OCI-LY7 (cell line): ENCODE measurements at regions not wholly inside any gene's neighbourhood (a gene's known extent, or its start where the extent isn't known, plus 50 kb on each side); places are given as distances from the start of the nearest gene placed in this dataset.

ENCODE experiments used
- BruUV-seq: library from RNA; stranded (reverse); fragments of 400-500 nt; replicated peaks from 2 replicates; lab custom pipeline; 2021; lab: Mats Ljungman, UMichigan
- CTCF ChIA-PET: fragments of 300-600 bp; sonication (Branson Sonifier 250); formaldehyde crosslinking; loops from one replicate; lab custom pipeline; 2022; ENCODE audit warnings: antibody characterized with exemption; ENCODE audit not compliant: unreplicated experiment; lab: Charles Lee
- POLR2A ChIA-PET: fragments of 300-600 bp; sonication (Branson Sonifier 250); formaldehyde crosslinking; loops from one replicate; lab custom pipeline; 2022; ENCODE audit warnings: antibody characterized with exemption; lab: Charles Lee
- DNase-seq: peaks from one replicate; pipeline ENCODE4 v3.0.0-alpha.2; 2015; ENCODE audit warnings: low spot score
- H2AFZ ChIP-seq: fragments of 200-600 bp; sonication (generic), shearing (Covaris generic); 2 replicates; pipeline ENCODE4 v1.6.1; 2014; ENCODE audit warnings: mild to moderate bottlenecking, antibody characterized with exemption, low read length, moderate library complexity
- H3K27ac ChIP-seq: fragments of 200-600 bp; sonication (generic); 2 replicates; pipeline ENCODE4 v1.5.1; 2014; ENCODE audit warnings: mixed run types, low read depth, mild to moderate bottlenecking, moderate library complexity, low read length, inconsistent platforms; ENCODE audit not compliant: poor library complexity, severe bottlenecking
- H3K36me3 ChIP-seq: fragments of 200-600 bp; sonication (generic); 2 replicates; pipeline ENCODE4 v1.6.1; 2014; ENCODE audit warnings: mild to moderate bottlenecking, antibody characterized with exemption, low read length, moderate library complexity, mixed read lengths; ENCODE audit not compliant: insufficient read depth
- H3K4me1 ChIP-seq: fragments of 200-600 bp; sonication (generic); 2 replicates; pipeline ENCODE4 v1.5.1; 2014; ENCODE audit warnings: mild to moderate bottlenecking, low read length; ENCODE audit not compliant: insufficient read depth, poor library complexity, severe bottlenecking
- H3K4me2 ChIP-seq: fragments of 200-600 bp; sonication (generic); 2 replicates; pipeline ENCODE4 v1.6.1; 2014; ENCODE audit warnings: mild to moderate bottlenecking, low read length
- H3K4me3 ChIP-seq: fragments of 200-600 bp; sonication (generic); 2 replicates; pipeline ENCODE4 v1.5.1; 2014; ENCODE audit warnings: mild to moderate bottlenecking, low read depth, low read length; ENCODE audit not compliant: poor library complexity, severe bottlenecking
- H3K79me2 ChIP-seq: fragments of 200-600 bp; sonication (generic); 2 replicates; pipeline ENCODE4 v1.6.1; 2016; ENCODE audit warnings: low read depth, mild to moderate bottlenecking, low read length, moderate library complexity, mixed read lengths; ENCODE audit not compliant: insufficient read depth
- H3K9me2 ChIP-seq: fragments of 200-600 bp; sonication (generic); 2 replicates; pipeline ENCODE4 v1.6.1; 2016; ENCODE audit warnings: mild to moderate bottlenecking, low read length, mixed read lengths; ENCODE audit not compliant: insufficient read depth
- H3K9me3 ChIP-seq: fragments of 200-600 bp; sonication (generic); 2 replicates; pipeline ENCODE4 v1.6.1; 2014; ENCODE audit warnings: mild to moderate bottlenecking, mixed run types, low read length, mixed read lengths
- H4K20me1 ChIP-seq: fragments of 200-600 bp; sonication (generic); 2 replicates; pipeline ENCODE4 v1.6.1; 2014; ENCODE audit warnings: mild to moderate bottlenecking, antibody characterized with exemption, low read length, moderate library complexity, mixed read lengths; ENCODE audit not compliant: insufficient read depth
- EZH2phosphoT487 ChIP-seq: fragments of 200-600 bp; sonication (generic); IDR thresholded peaks from 2 replicates; pipeline ENCODE4 v1.6.1; 2018; ENCODE audit warnings: low read depth, borderline replicate concordance, mild to moderate bottlenecking, mixed run types, antibody characterized with exemption, low read length, moderate library complexity, mixed read lengths
- intact Hi-C: fragments of 100-400 bp; cut with micrococcal nuclease; formaldehyde crosslinking; loops from one replicate; pipeline ENCODE4 v1.10.0; 2022; ENCODE audit not compliant: unreplicated experiment
- TF ChIP-seq, protein P1 (sequence below): fragments of 200-600 bp; sonication (generic); conservative IDR thresholded peaks from 2 replicates; pipeline ENCODE4 v1.5.1; 2014; ENCODE audit warnings: mild to moderate bottlenecking, antibody characterized with exemption, low read length, moderate library complexity, mixed read lengths

- TF ChIP-seq, protein P1, sequence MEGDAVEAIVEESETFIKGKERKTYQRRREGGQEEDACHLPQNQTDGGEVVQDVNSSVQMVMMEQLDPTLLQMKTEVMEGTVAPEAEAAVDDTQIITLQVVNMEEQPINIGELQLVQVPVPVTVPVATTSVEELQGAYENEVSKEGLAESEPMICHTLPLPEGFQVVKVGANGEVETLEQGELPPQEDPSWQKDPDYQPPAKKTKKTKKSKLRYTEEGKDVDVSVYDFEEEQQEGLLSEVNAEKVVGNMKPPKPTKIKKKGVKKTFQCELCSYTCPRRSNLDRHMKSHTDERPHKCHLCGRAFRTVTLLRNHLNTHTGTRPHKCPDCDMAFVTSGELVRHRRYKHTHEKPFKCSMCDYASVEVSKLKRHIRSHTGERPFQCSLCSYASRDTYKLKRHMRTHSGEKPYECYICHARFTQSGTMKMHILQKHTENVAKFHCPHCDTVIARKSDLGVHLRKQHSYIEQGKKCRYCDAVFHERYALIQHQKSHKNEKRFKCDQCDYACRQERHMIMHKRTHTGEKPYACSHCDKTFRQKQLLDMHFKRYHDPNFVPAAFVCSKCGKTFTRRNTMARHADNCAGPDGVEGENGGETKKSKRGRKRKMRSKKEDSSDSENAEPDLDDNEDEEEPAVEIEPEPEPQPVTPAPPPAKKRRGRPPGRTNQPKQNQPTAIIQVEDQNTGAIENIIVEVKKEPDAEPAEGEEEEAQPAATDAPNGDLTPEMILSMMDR = no peak
- no peak for TF ChIP-seq EZH2phosphoT487
- ChIA-PET CTCF (no interaction called here), POLR2A (no interaction called here)
- no peak overlapping the region for H3K4me2 ChIP-seq
- no peaks in the 10 kb centered on the region for H3K9me2 ChIP-seq
- no peak overlapping the region for H3K27ac ChIP-seq
- no peaks in the 10 kb centered on the region for H3K36me3 ChIP-seq
- H3K9me3 ChIP-seq = no peaks in the 10 kb centered on the region
- BruUV-seq = no TSS peak
- H3K4me3 ChIP-seq = no peak overlapping the region
- intact Hi-C loops = no loop called here
- DNase-seq = no peak
- H3K4me1 ChIP-seq = no peaks in the 10 kb centered on the region
- H3K79me2 ChIP-seq = no peaks in the 10 kb centered on the region
- H2AFZ ChIP-seq = no peak overlapping the region
- no peaks in the 10 kb centered on the region for H4K20me1 ChIP-seq
Measured at GRCh38 chr13:48843630-48844380, 131.9 kb upstream of the FNDC3A start.

DNA sequence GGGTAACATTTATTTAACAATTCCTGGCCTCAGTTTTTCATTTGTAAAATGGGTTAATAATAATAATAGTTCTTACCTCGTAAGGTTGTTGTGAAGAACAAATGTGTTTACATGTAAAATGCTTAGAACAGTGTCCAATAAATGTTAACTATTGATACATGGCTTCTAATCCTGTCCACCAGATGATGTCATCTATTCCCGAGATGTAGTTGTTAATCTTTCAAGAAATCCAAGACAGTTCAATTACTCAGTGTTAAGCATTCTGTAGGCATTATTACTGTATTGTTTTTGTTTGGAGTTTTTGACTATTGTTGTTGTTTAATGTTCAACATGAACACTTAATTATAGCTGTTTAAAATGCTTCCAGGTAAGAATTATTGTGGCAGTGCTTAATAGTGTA lies 131.0 kb upstream of the FNDC3A start:
- intact Hi-C loops = no loop called here
- ChIA-PET POLR2A (no interaction called here), CTCF (no interaction called here)
- Histone ChIP-seq H3K9me2 (no peaks in the 10 kb centered on the region), H3K4me2 (no peak overlapping the region), H3K79me2 (no peaks in the 10 kb centered on the region), H4K20me1 (no peaks in the 10 kb centered on the region), H2AFZ (no peak overlapping the region), H3K36me3 (no peaks in the 10 kb centered on the region), H3K27ac (no peak overlapping the region), H3K4me1 (no peaks in the 10 kb centered on the region), H3K9me3 (no peaks in the 10 kb centered on the region), H3K4me3 (no peak overlapping the region)
- no TSS peak for BruUV-seq
- no peak for DNase-seq
- no peak for TF ChIP-seq EZH2phosphoT487
- TF ChIP-seq, protein P1 = no peak

DNA sequence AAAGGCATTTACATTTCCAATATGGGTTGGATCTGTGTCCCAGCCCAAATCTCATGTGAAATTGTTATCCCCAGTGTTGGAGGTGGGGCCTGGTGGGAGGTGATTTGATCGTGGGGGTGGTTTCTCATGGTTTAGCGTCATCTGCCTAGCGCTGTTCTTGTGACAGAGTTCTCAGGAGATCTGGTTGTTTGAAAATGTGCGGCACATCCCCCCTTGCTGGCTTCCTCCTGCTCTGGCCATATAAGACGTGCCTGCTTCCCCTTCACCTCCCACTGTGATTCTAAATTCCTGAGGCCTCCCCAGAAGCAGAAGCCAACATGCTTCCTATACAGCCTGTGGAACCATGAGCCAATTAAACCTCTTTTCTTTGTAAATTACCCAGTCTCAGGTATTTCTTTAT lies 126.2 kb upstream of the FNDC3A start:
- no peak overlapping the region for H3K4me3 ChIP-seq
- no TSS peak for BruUV-seq
- no peaks in the 10 kb centered on the region for H4K20me1 ChIP-seq
- H3K79me2 ChIP-seq = no peaks in the 10 kb centered on the region
- intact Hi-C loops = no loop called here
- H3K4me2 ChIP-seq = no peak overlapping the region
- TF ChIP-seq EZH2phosphoT487 = no peak
- TF ChIP-seq, protein P1 = no peak
- POLR2A ChIA-PET = no interaction called here
- DNase-seq = no peak
- H3K9me3 ChIP-seq = no peaks in the 10 kb centered on the region
- H3K36me3 ChIP-seq = no peaks in the 10 kb centered on the region
- no peaks in the 10 kb centered on the region for H3K9me2 ChIP-seq
- no peaks in the 10 kb centered on the region for H3K4me1 ChIP-seq
- no peak overlapping the region for H3K27ac ChIP-seq
- CTCF ChIA-PET = no interaction called here
- no peak overlapping the region for H2AFZ ChIP-seq
